HG03457 (cell line): ENCODE measurements at regions not wholly inside any gene's neighbourhood (a gene's known extent, or its start where the extent isn't known, plus 50 kb on each side); places are given as distances from the start of the nearest gene placed in this dataset.

Experiments used
- ATAC-seq: cut with Tn5 transposase; IDR thresholded peaks from one replicate; pipeline ENCODE4 v1.9.1; 2021; ENCODE audit warnings: moderate number of reproducible peaks; ENCODE audit not compliant: unreplicated experiment

- no peak for ATAC-seq
Measured at GRCh38 chr5:24353611-24354010, 291.2 kb downstream of the CDH10 start.

GRCh38 chr5:24363789-24364481 lies 280.8 kb downstream of the CDH10 start:
- ATAC-seq, result no peak

GRCh38 chr5:24364711-24365110 lies 280.1 kb downstream of the CDH10 start:
- ATAC-seq, result no peak

- no peak for ATAC-seq
Measured at GRCh38 chr5:24365406-24365805, 279.4 kb downstream of the CDH10 start.

- no peak for ATAC-seq
Measured at GRCh38 chr5:24367216-24367615, 277.6 kb downstream of the CDH10 start.

GRCh38 chr5:24368115-24368514 lies 276.7 kb downstream of the CDH10 start:
- no peak for ATAC-seq

GRCh38 chr5:24376210-24376609 lies 268.6 kb downstream of the CDH10 start:
- ATAC-seq, result no peak

- ATAC-seq, result no peak
Measured at GRCh38 chr5:24376616-24377015, 268.2 kb downstream of the CDH10 start.

- ATAC-seq, result no peak
Measured at GRCh38 chr5:24381861-24382489, 262.8 kb downstream of the CDH10 start.

GRCh38 chr5:24385070-24385469 lies 259.7 kb downstream of the CDH10 start:
- no peak for ATAC-seq

GRCh38 chr5:24385617-24386016 lies 259.2 kb downstream of the CDH10 start:
- ATAC-seq, result no peak

GRCh38 chr5:24388448-24388847 lies 256.3 kb downstream of the CDH10 start:
- no peak for ATAC-seq

GRCh38 chr5:24389968-24390367 lies 254.8 kb downstream of the CDH10 start:
- ATAC-seq, result no peak

- ATAC-seq, result no peak
Measured at GRCh38 chr5:24391816-24392215, 253.0 kb downstream of the CDH10 start.

- no peak for ATAC-seq
Measured at GRCh38 chr5:24397601-24398000, 247.2 kb downstream of the CDH10 start.

- ATAC-seq, result no peak
Measured at GRCh38 chr5:24401773-24402172, 243.0 kb downstream of the CDH10 start.

- ATAC-seq, result no peak
Measured at GRCh38 chr5:24407466-24407865, 237.3 kb downstream of the CDH10 start.

- no peak for ATAC-seq
Measured at GRCh38 chr5:24428345-24428744, 216.4 kb downstream of the CDH10 start.

GRCh38 chr5:24433555-24433954 lies 211.2 kb downstream of the CDH10 start:
- ATAC-seq, result no peak
